Trophoblast cell (in vitro differentiated cells and primary cell): ENCODE measurements at regions not wholly inside any gene's neighbourhood (a gene's known extent, or its start where the extent isn't known, plus 50 kb on each side); places are given as distances from the start of the nearest gene placed in this dataset.

Source experiments
- DNase-seq, 2 donors: peaks; one replicate each; pipeline ENCODE4 v3.0.0-alpha.2; 2016
- H2AFZ ChIP-seq: 2 replicates; pipeline ENCODE4 v1.6.1; 2013; ENCODE audit warnings: low read length, moderate library complexity, mild to moderate bottlenecking; ENCODE audit not compliant: insufficient read depth, poor library complexity
- H2AK5ac ChIP-seq: 2 replicates; pipeline ENCODE4 v1.6.1; 2013; ENCODE audit warnings: mild to moderate bottlenecking, low read length
- H2BK120ac ChIP-seq: 2 replicates; pipeline ENCODE4 v1.6.1; 2013; ENCODE audit warnings: low read length, mild to moderate bottlenecking, moderate library complexity; ENCODE audit not compliant: insufficient read depth, poor library complexity
- H2BK12ac ChIP-seq: 2 replicates; pipeline ENCODE4 v1.6.1; 2013; ENCODE audit warnings: mild to moderate bottlenecking, low read length, moderate library complexity
- H2BK5ac ChIP-seq: 2 replicates; pipeline ENCODE4 v1.6.1; 2013; ENCODE audit warnings: low read length, low read depth, moderate library complexity, mild to moderate bottlenecking; ENCODE audit not compliant: poor library complexity
- H3K14ac ChIP-seq: 2 replicates; pipeline ENCODE4 v1.6.1; 2013; ENCODE audit warnings: mild to moderate bottlenecking, low read length
- H3K18ac ChIP-seq: 2 replicates; pipeline ENCODE4 v1.6.1; 2013; ENCODE audit warnings: mild to moderate bottlenecking, low read length
- H3K23ac ChIP-seq: 2 replicates; pipeline ENCODE4 v1.6.1; 2013; ENCODE audit warnings: low read length
- H3K27ac ChIP-seq: 2 replicates; pipeline ENCODE4 v1.5.1; 2013; ENCODE audit warnings: low read depth, mild to moderate bottlenecking, inconsistent platforms, low read length, moderate library complexity
- H3K27me3 ChIP-seq: 2 replicates; pipeline ENCODE4 v1.6.1; 2013; ENCODE audit warnings: inconsistent platforms, mild to moderate bottlenecking, low read length, moderate library complexity; ENCODE audit not compliant: insufficient read depth
- H3K36me3 ChIP-seq, 2 experiments: 1 replicate in 1 of 2; 2 replicates in 1 of 2; pipeline ENCODE4 v1.6.1; 2013; ENCODE audit warnings: low read length in 2 of 2, mild to moderate bottlenecking in 2 of 2, moderate library complexity in 1 of 2; ENCODE audit not compliant: insufficient read depth in 2 of 2, control insufficient read depth in 1 of 2
- H3K4ac ChIP-seq: 2 replicates; pipeline ENCODE4 v1.6.1; 2013; ENCODE audit warnings: low read depth, mild to moderate bottlenecking, low read length, moderate library complexity
- H3K4me1 ChIP-seq, 2 experiments: 1 replicate in 1 of 2; 2 replicates in 1 of 2; pipeline ENCODE4 v1.6.1; 2013; ENCODE audit warnings: low read length in 2 of 2, mild to moderate bottlenecking in 2 of 2, moderate library complexity in 1 of 2; ENCODE audit not compliant: insufficient read depth in 2 of 2, control insufficient read depth in 1 of 2
- H3K4me2 ChIP-seq: 2 replicates; pipeline ENCODE4 v1.6.1; 2013; ENCODE audit warnings: inconsistent platforms, mild to moderate bottlenecking, low read length, moderate library complexity
- H3K4me3 ChIP-seq: 2 replicates; pipeline ENCODE4 v1.5.1; 2013; ENCODE audit warnings: mild to moderate bottlenecking, low read depth, low read length, inconsistent platforms
- H3K79me1 ChIP-seq: one replicate; pipeline ENCODE4 v1.6.1; 2013; ENCODE audit warnings: low read length
- H3K79me2 ChIP-seq: 2 replicates; pipeline ENCODE4 v1.6.1; 2013; ENCODE audit warnings: low read length, mild to moderate bottlenecking; ENCODE audit not compliant: control insufficient read depth, insufficient read depth, poor library complexity
- H3K9ac ChIP-seq: 2 replicates; pipeline ENCODE4 v1.6.1; 2013; ENCODE audit warnings: mild to moderate bottlenecking, low read length
- H3K9me3 ChIP-seq: 2 replicates; pipeline ENCODE4 v1.6.1; 2013; ENCODE audit warnings: low read depth, mild to moderate bottlenecking, control low read depth, inconsistent platforms, low read length; ENCODE audit not compliant: insufficient read depth
- H4K12ac ChIP-seq: 2 replicates; pipeline ENCODE4 v1.6.1; 2013; ENCODE audit warnings: low read depth, mild to moderate bottlenecking, low read length, moderate library complexity
- H4K8ac ChIP-seq: 2 replicates; pipeline ENCODE4 v1.6.1; 2013; ENCODE audit warnings: low read depth, mild to moderate bottlenecking, low read length, moderate library complexity
- H4K91ac ChIP-seq: one replicate; pipeline ENCODE4 v1.6.1; 2013; ENCODE audit warnings: low read depth, mild to moderate bottlenecking, low read length, moderate library complexity
- WGBS: extraction: QIAGEN DNeasy Blood & Tissue Kit; methylation state at CpG from one replicate; pipeline ENCODE4 v1.1.7; 2013; ENCODE audit warnings: missing lambda C conversion rate; ENCODE audit not compliant: insufficient read length, insufficient coverage; ENCODE audit errors: extremely low coverage; 5-methylcytosine and 5-hydroxymethylcytosine counted together

DNA sequence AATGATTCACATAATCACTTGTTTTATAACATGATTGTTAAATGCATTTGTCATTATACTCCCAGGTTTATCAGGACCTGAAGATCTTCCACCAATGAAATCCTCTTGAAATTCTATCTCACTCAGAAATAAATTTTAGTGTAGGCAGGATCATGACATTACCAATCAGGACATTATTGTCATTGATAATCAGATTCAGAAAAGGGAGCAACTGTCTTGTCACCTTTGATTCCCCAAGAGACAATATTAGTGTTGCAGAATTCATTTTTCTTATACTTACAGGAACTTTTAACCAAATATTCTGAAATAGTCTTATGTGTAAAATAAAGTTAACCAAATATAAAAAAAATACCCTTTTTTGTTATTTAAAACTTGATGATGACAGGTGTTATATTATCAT, 1892.5 kb upstream of the ADGRL3 start:
- Histone ChIP-seq H2AK5ac (no peak overlapping the region), H2BK5ac (no peak overlapping the region), H3K4me2 (no peak overlapping the region)

DNA sequence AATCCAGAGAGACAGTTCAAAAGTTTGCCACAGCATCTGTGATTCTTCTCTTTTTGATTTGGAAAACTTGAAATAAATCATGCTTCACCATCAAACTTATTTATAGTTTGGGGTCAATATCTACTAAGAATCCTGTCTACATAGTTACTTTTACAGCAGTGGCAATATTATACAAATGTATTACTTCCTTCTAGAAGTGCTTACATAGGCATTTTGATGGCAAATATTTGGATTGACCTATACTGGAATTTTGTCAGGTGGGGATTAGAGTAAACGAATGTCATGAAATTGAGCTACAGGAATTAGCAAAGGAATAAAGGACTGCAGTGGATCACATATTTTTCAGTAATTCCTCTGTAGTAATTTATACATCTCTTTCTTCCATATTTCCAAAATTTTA, 1885.5 kb upstream of the ADGRL3 start:
- WGBS = no CpG with 5 or more reads among the region's 1 CpG
- H4K12ac ChIP-seq = no peak overlapping the region

More for the DNA sequence above, 1892.5 kb upstream of the ADGRL3 start:
- H3K18ac ChIP-seq = no peak overlapping the region
- no peak overlapping the region for H3K23ac ChIP-seq
- H4K91ac ChIP-seq = no peak overlapping the region
- no peak overlapping the region for H4K8ac ChIP-seq
- no peak overlapping the region for H2BK120ac ChIP-seq
- H3K9me3 ChIP-seq = no peaks in the 10 kb centered on the region
- H3K27ac ChIP-seq = no peak overlapping the region
- H2AFZ ChIP-seq = no peak overlapping the region
- no peak for DNase-seq
- H3K27me3 ChIP-seq = no peaks in the 10 kb centered on the region
- no peak overlapping the region for H4K12ac ChIP-seq
- H3K9ac ChIP-seq = no peak overlapping the region
- no peaks in the 10 kb centered on the region for H3K4me1 ChIP-seq
- no peak overlapping the region for H2BK12ac ChIP-seq
- H3K4ac ChIP-seq = no peak overlapping the region
- no peak overlapping the region for H3K4me3 ChIP-seq
- H3K79me2 ChIP-seq = no peaks in the 10 kb centered on the region
- no peaks in the 10 kb centered on the region for H3K79me1 ChIP-seq
- no peak overlapping the region for H3K14ac ChIP-seq
- H3K36me3 ChIP-seq = no peaks in the 10 kb centered on the region

DNA sequence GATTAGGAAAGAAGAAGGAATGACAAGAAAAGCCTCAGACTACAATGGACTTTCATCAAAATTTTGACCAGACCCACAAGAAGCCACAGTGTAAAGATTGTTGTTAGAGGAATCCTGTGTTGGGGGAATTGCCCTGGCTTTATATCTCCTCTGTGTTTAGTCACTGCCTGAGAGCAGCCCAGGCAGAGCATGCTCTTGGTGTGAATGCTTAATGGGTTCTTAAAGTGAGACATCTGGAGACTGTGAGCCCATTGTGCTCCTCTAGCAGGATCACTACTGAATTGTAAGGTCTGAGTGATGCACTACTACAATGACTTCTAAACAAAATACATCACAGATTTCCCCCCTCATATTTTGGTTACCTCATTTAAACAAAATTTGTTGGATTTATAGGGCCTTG, 1860.5 kb upstream of the ADGRL3 start:
- Histone ChIP-seq H4K8ac (no peak overlapping the region), H3K9ac (no peak overlapping the region), H4K91ac (no peak overlapping the region), H2AK5ac (no peak overlapping the region), H2BK12ac (no peak overlapping the region), H3K18ac (no peak overlapping the region), H3K36me3 (no peaks in the 10 kb centered on the region), H2BK5ac (no peak overlapping the region), H2AFZ (no peak overlapping the region), H3K4ac (no peak overlapping the region), H3K4me3 (no peak overlapping the region), H4K12ac (no peak overlapping the region), H3K27ac (no peak overlapping the region), H3K9me3 (no peaks in the 10 kb centered on the region), H3K4me1 (no peaks in the 10 kb centered on the region), H3K23ac (no peak overlapping the region), H3K4me2 (no peak overlapping the region), H3K14ac (no peak overlapping the region), H3K79me1 (no peaks in the 10 kb centered on the region), H3K79me2 (no peaks in the 10 kb centered on the region), H3K27me3 (no peaks in the 10 kb centered on the region), H2BK120ac (no peak overlapping the region)
- DNase-seq = no peak

More for the DNA sequence above, 1885.5 kb upstream of the ADGRL3 start:
- Histone ChIP-seq H3K9ac (no peak overlapping the region), H2BK12ac (no peak overlapping the region), H3K79me1 (no peaks in the 10 kb centered on the region), H4K8ac (no peak overlapping the region), H2BK120ac (no peak overlapping the region), H3K4ac (no peak overlapping the region), H3K18ac (no peak overlapping the region), H4K91ac (no peak overlapping the region), H2BK5ac (no peak overlapping the region), H3K4me3 (no peak overlapping the region), H2AFZ (no peak overlapping the region), H3K23ac (no peak overlapping the region), H3K14ac (no peak overlapping the region), H3K27ac (no peak overlapping the region), H3K4me1 (no peaks in the 10 kb centered on the region), H3K9me3 (no peaks in the 10 kb centered on the region), H3K27me3 (no peaks in the 10 kb centered on the region), H2AK5ac (no peak overlapping the region), H3K4me2 (no peak overlapping the region), H3K79me2 (no peaks in the 10 kb centered on the region), H3K36me3 (no peaks in the 10 kb centered on the region)
- no peak for DNase-seq

DNA sequence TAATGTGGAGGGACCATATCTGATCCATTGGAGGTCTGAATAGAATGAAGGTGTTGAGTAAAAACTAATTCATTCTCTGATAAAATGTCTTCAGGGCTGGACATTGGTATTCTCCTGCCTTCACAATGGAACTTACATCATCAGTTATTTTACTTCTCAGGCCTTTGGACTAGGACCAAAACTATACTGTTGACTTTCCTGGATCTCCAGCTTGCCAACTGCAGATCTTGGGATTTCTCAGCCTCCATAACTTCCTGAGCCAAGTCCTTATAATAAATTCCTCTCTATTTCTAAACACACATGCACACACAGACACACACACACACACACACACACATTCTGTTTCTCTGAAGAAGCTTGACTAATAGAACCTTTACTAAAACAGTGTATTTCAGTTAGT, 1858.6 kb upstream of the ADGRL3 start:
- Histone ChIP-seq H4K12ac (no peak overlapping the region), H3K4me2 (no peak overlapping the region), H2AK5ac (no peak overlapping the region), H2BK12ac (no peak overlapping the region), H3K36me3 (no peaks in the 10 kb centered on the region), H3K4ac (no peak overlapping the region), H3K79me1 (no peaks in the 10 kb centered on the region), H3K14ac (no peak overlapping the region), H2AFZ (no peak overlapping the region), H3K9me3 (no peaks in the 10 kb centered on the region), H3K79me2 (no peaks in the 10 kb centered on the region), H4K91ac (no peak overlapping the region), H3K4me3 (no peak overlapping the region), H3K23ac (no peak overlapping the region), H3K4me1 (no peaks in the 10 kb centered on the region), H3K9ac (no peak overlapping the region), H3K27me3 (no peaks in the 10 kb centered on the region), H2BK120ac (no peak overlapping the region), H3K27ac (no peak overlapping the region), H3K18ac (no peak overlapping the region), H2BK5ac (no peak overlapping the region), H4K8ac (no peak overlapping the region)
- DNase-seq = no peak

DNA sequence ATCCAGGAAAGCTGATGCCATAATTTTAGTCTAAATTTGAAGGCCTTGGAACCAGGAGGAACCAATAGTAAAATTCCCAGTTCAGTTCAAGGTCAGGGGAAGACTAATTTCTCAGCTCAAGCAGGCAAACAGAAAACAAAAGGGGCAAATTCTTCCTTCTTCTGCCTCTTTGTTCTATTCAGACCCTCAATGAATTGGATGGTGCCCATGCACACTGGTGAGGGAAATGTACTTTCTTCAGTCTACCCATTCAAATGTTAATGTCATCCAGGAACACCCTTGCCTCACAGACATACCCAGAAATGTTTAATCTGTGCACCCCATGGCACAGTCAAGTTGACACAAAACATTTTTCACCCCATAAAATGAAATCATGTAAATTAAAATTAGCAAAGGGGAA, 1851.2 kb upstream of the ADGRL3 start:
- Histone ChIP-seq H2AFZ (no peak overlapping the region), H3K23ac (no peak overlapping the region), H3K36me3 (no peaks in the 10 kb centered on the region), H3K79me2 (no peaks in the 10 kb centered on the region), H2AK5ac (no peak overlapping the region), H3K4me3 (no peak overlapping the region), H3K9me3 (no peaks in the 10 kb centered on the region), H3K4me1 (no peaks in the 10 kb centered on the region), H2BK120ac (no peak overlapping the region), H3K14ac (no peak overlapping the region), H3K27me3 (no peaks in the 10 kb centered on the region), H2BK12ac (no peak overlapping the region), H3K18ac (no peak overlapping the region), H4K12ac (no peak overlapping the region), H4K8ac (no peak overlapping the region), H4K91ac (no peak overlapping the region), H3K4ac (no peak overlapping the region), H3K4me2 (no peak overlapping the region), H2BK5ac (no peak overlapping the region), H3K79me1 (no peaks in the 10 kb centered on the region), H3K9ac (no peak overlapping the region), H3K27ac (no peak overlapping the region)
- no peak for DNase-seq
